Muscle layer of duodenum (tissue), 2 donors: ENCODE measurements at regions not wholly inside any gene's neighbourhood (a gene's known extent, or its start where the extent isn't known, plus 50 kb on each side); places are given as distances from the start of the nearest gene placed in this dataset.

ENCODE experiments used
- H3K27ac ChIP-seq: one replicate; pipeline ENCODE4 v1.7.0; 2013; ENCODE audit warnings: mild to moderate bottlenecking, low read length
- H3K27me3 ChIP-seq: one replicate; pipeline ENCODE4 v1.7.0; 2013; ENCODE audit warnings: low read depth, mild to moderate bottlenecking, control low read depth, low read length
- H3K36me3 ChIP-seq, 2 donors: one replicate each; pipeline ENCODE4 v1.7.0; 2013; ENCODE audit warnings: low read length in 2 of 2, control low read depth in 1 of 2, mild to moderate bottlenecking in 1 of 2; ENCODE audit not compliant: insufficient read depth in 2 of 2, control insufficient read depth in 1 of 2
- H3K4me1 ChIP-seq, 2 donors: one replicate each; pipeline ENCODE4 v1.7.0; 2013; ENCODE audit warnings: low read length in 2 of 2, mild to moderate bottlenecking in 2 of 2, control low read depth in 1 of 2, moderate library complexity in 1 of 2; ENCODE audit not compliant: insufficient read depth in 2 of 2, control insufficient read depth in 1 of 2
- H3K4me3 ChIP-seq, 2 donors: one replicate each; pipeline ENCODE4 v1.7.0; 2013; ENCODE audit warnings: low read length in 2 of 2, low read depth in 1 of 2, mild to moderate bottlenecking in 1 of 2
- H3K9me3 ChIP-seq, 2 donors: one replicate each; pipeline ENCODE4 v1.7.0; 2013; ENCODE audit warnings: low read length in 2 of 2, control low read depth in 1 of 2, mild to moderate bottlenecking in 1 of 2; ENCODE audit not compliant: control insufficient read depth in 1 of 2
- donor health status: healthy.

GRCh38 chr12:28140404-28140803, 49.9 kb upstream of the CCDC91 start:
- Histone ChIP-seq H3K27ac (no peak overlapping the region), H3K4me3 (no peak overlapping the region), H3K27me3 (no peaks in the 10 kb centered on the region), H3K4me1 (no peaks in the 10 kb centered on the region), H3K36me3 (no peaks in the 10 kb centered on the region), H3K9me3 (no peaks in the 10 kb centered on the region)
